Right lobe of liver (tissue), 6 donors: ENCODE measurements at regions not wholly inside any gene's neighbourhood (a gene's known extent, or its start where the extent isn't known, plus 50 kb on each side); places are given as distances from the start of the nearest gene placed in this dataset.

Experiments used
- ATAC-seq, 4 donors: fragments of 200-7000 bp; cut with Tn5 transposase; one replicate each; pipeline ENCODE4 v1.9.1; 2020; ENCODE audit warnings: mild to moderate bottlenecking in 4 of 4, moderate library complexity in 4 of 4
- DNase-seq, 3 donors: peaks; one replicate each; pipeline ENCODE4 v3.0.0-alpha.2; 2020
- H3K27ac ChIP-seq, 3 donors: fragments of 200-600 bp; one replicate each; pipeline ENCODE4 v1.8.0; 2022
- H3K27me3 ChIP-seq, 2 donors: fragments of 200-600 bp; one replicate each; pipeline ENCODE4 v1.8.0; 2022
- H3K36me3 ChIP-seq, 4 donors: fragments of 200-600 bp; sonication (generic) in 1 of 4; one replicate each; pipeline versions ENCODE4 v1.5.1 to v1.8.0; 2017 to 2022; ENCODE audit warnings: control low read depth in 1 of 4
- H3K4me1 ChIP-seq, 4 donors: fragments of 200-600 bp; sonication (generic) in 1 of 4; one replicate each; pipeline versions ENCODE4 v1.5.1 to v1.8.0; 2017 to 2022; ENCODE audit warnings: control low read depth in 1 of 4
- H3K4me3 ChIP-seq, 3 donors: fragments of 200-600 bp; one replicate each; pipeline ENCODE4 v1.8.0; 2022
- H3K9me3 ChIP-seq, 4 donors: fragments of 200-600 bp; sonication (generic) in 1 of 4; one replicate each; pipeline versions ENCODE4 v1.5.1 to v1.8.0; 2017 to 2022; ENCODE audit warnings: control low read depth in 1 of 4
- POLR2A ChIP-seq: fragments of 450-650 bp; IDR thresholded peaks from one replicate; pipeline ENCODE4 v1.6.1; 2017; ENCODE audit warnings: antibody characterized with exemption, mild to moderate bottlenecking
- WGBS: methylation state at CpG from one replicate; pipeline ENCODE4 v1.1.6; 2018; ENCODE audit warnings: low coverage, low lambda C conversion rate; ENCODE audit not compliant: insufficient coverage; ENCODE audit errors: missing lambda C conversion rate; 5-methylcytosine and 5-hydroxymethylcytosine counted together
- intact Hi-C, 2 donors: fragments of 100-400 bp; cut with DNase I; formaldehyde crosslinking; loops; one replicate each; pipeline versions ENCODE4 v1.11.2 to v1.14.1; 2022
- TF ChIP-seq, protein P1 (sequence below), 4 donors: fragments of 200-600 bp in 3 of 4; fragments of 450-650 bp in 1 of 4; IDR thresholded peaks; one replicate each; pipeline versions ENCODE4 v1.5.1 to v1.8.0; 2016 to 2022; ENCODE audit warnings: antibody characterized with exemption in 4 of 4, mild to moderate bottlenecking in 2 of 4
- donor health status: DM: no; HTN: yes; CAD: no.
- donor health status: DM: no; HTN: no; CAD: no.
- donor health status: DM: no; HTN: no; CAD: no.
- donor health status: DM: no; HTN: yes; CAD: no.
- donor health status: DM: no; HTN: yes; CAD: no.

DNA sequence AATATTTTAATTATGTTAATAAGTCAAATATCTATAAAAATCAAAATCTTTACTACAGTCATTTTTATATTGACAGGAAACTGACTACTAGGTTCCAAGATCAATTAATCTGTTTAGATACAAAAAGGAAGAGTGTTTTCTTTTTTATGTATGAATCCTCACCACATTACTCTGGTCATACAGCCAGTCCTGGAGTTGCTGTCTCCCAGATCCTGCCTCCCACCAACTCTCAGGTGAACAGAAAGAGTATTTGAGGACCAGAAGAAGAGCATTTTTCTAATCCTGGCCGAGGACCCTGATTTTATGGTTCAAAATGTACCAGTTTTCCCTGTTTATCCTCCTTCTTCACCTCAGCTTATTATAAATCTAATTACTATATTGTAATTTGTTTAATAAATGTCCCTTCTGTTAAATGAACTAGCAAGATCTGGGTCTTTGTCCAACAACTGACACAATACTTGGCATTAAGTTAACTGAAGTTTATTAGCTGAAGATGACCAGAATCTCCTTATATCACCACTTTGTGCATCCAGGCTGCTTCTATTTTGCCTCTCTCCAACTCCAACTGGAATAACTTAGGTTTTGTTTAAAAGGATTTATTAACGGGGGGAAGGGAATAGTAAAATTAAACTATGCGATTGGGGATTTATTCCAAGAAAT is 224.4 kb upstream of the PCDH7 start:
- Histone ChIP-seq H3K4me3 (no peak overlapping the region), H3K4me1 (no peaks in the 10 kb centered on the region), H3K27me3 (no peaks in the 10 kb centered on the region), H3K36me3 (no peaks in the 10 kb centered on the region), H3K27ac (no peak overlapping the region), H3K9me3 (no peaks in the 10 kb centered on the region)
- WGBS, result 45% methylated on average over 3 of the region's 3 CpGs
- intact Hi-C loops, result no loop called here
- TF ChIP-seq POLR2A, result no peak
- TF ChIP-seq, protein P1, sequence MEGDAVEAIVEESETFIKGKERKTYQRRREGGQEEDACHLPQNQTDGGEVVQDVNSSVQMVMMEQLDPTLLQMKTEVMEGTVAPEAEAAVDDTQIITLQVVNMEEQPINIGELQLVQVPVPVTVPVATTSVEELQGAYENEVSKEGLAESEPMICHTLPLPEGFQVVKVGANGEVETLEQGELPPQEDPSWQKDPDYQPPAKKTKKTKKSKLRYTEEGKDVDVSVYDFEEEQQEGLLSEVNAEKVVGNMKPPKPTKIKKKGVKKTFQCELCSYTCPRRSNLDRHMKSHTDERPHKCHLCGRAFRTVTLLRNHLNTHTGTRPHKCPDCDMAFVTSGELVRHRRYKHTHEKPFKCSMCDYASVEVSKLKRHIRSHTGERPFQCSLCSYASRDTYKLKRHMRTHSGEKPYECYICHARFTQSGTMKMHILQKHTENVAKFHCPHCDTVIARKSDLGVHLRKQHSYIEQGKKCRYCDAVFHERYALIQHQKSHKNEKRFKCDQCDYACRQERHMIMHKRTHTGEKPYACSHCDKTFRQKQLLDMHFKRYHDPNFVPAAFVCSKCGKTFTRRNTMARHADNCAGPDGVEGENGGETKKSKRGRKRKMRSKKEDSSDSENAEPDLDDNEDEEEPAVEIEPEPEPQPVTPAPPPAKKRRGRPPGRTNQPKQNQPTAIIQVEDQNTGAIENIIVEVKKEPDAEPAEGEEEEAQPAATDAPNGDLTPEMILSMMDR (IDR thresholded peaks at IDR 0.05), result no peak
- DNase-seq, result no peak
- no peak for ATAC-seq

DNA sequence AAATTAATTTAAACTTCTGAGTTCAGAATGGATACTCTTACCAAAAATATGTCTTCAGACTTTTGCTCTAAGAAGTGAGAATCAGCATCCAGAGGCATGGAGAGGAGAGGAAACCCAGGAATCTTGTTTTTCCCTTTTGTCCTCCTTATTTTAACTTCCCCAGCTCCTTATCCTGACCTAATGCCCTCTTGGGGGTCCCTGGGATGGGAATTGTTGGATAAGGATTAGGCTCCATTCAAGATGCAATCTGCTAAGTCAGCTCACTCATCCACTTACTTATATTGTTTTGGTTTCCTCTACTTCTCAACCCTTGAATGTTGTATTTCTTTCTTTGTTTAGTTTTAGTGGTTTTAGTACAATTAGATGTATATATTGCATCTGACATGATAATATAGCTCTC is 208.4 kb upstream of the PCDH7 start:
- H3K4me3 ChIP-seq, result no peak overlapping the region

DNA sequence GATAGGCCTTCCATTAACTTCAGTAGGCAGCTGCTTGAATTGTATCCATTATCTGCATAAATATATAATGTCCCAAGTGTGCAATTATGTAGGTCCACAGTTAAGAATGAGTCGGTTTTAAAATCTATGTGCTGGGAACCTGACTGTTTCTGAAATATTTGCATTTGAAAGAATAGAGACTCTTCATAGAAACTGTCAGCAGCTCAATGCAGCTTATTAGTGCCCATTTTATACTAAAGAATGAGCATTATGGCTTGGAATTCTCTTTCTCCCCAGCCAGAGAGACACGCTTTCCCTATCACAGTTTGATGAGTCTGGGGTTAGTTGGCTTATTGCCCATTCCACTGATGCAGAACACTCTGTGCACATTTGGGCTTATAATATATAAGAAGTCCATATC is 202.0 kb upstream of the PCDH7 start:
- Histone ChIP-seq H3K9me3 (no peaks in the 10 kb centered on the region), H3K27ac (no peak overlapping the region), H3K27me3 (no peaks in the 10 kb centered on the region), H3K4me1 (no peaks in the 10 kb centered on the region), H3K36me3 (no peaks in the 10 kb centered on the region), H3K4me3 (no peak overlapping the region)
- TF ChIP-seq POLR2A, result no peak
- TF ChIP-seq, protein P1 (IDR thresholded peaks at IDR 0.05), result no peak
- no peak for DNase-seq
- no peak for ATAC-seq
- intact Hi-C loops, result no loop called here
- 46% methylated on average over 2 of the region's 2 CpGs for WGBS

More for the DNA sequence above, 208.4 kb upstream of the PCDH7 start:
- H3K27ac ChIP-seq, result no peak overlapping the region
- H3K36me3 ChIP-seq, result no peaks in the 10 kb centered on the region
- intact Hi-C loops, result no loop called here
- no peak for DNase-seq
- H3K27me3 ChIP-seq, result peaks cover 0 to 3% of the 10 kb centered on the region in 2 donors
- H3K9me3 ChIP-seq, result no peaks in the 10 kb centered on the region
- TF ChIP-seq POLR2A, result no peak
- TF ChIP-seq, protein P1 (IDR thresholded peaks at IDR 0.05), result no peak
- no peak for ATAC-seq
- H3K4me1 ChIP-seq, result no peaks in the 10 kb centered on the region

DNA sequence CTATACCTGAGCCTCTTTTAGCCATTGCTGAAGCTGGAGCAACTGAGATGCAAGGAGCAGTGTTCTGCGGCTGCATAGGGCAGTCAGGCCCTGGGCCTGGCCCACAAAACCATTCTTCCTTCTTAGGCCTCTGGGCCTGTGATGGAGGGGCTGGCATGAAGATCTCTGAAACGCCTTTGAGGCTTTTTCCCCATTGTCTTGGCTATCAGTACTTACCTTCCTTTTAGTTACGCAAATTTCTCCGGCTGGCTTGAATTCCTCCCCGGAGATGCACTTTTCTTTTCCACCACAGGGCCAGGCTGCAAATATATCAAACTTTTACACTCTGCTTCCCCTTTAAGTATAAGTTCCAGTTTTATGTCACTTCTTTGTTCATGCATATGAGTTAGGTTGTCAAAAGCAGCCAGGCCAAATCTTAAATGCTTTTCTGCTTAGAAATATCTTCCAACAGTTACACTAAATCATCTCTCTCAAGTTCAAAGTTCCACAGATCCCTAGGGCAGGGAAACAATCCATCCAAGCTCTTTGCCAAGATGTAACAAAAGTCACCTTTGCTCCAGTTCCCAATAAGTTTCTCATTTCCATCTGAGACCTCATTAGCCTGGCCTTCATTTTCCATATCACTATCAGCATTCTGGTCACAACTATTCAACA is 194.4 kb upstream of the PCDH7 start:
- Histone ChIP-seq H3K4me1 (no peaks in the 10 kb centered on the region), H3K27me3 (no peaks in the 10 kb centered on the region), H3K36me3 (no peaks in the 10 kb centered on the region), H3K27ac (no peak overlapping the region), H3K4me3 (no peak overlapping the region), H3K9me3 (no peaks in the 10 kb centered on the region)
- ATAC-seq (no peak), DNase-seq (no peak)
- TF ChIP-seq POLR2A, result no peak
- TF ChIP-seq, protein P1 (IDR thresholded peaks at IDR 0.05), result no peak
- WGBS, result 58% methylated on average over 5 of the region's 5 CpGs
- intact Hi-C loops, result no loop called here
